ENCODE measurements at regions not wholly inside any gene's neighbourhood (a gene's known extent, or its start where the extent isn't known, plus 50 kb on each side); places are given as distances from the start of the nearest gene placed in this dataset.
"Not testable (repeated sequence)": the region's sequence is repeated elsewhere in the genome, so short reads cannot be mapped to it uniquely, and the experiment has no call there.

GRCh38 chrX:39484159-39485068, 613.3 kb downstream of the BCOR start:
- no peak for DNase-seq (ENCODE audit: extremely low read depth, low read depth, low spot score)

- DNase-seq (ENCODE audit: extremely low read depth, low read depth, low spot score): no peak
These were observed 610.4 kb downstream of the BCOR start for GRCh38 chrX:39487166-39487968.

- no peak for DNase-seq (ENCODE audit: extremely low read depth, low read depth, low spot score)
These were observed 609.8 kb downstream of the BCOR start for GRCh38 chrX:39487969-39488330.

- DNase-seq (ENCODE audit: extremely low read depth, low read depth, low spot score): no peak
These were observed 606.0 kb downstream of the BCOR start for GRCh38 chrX:39491548-39492297.

- no peak for DNase-seq (ENCODE audit: extremely low read depth, low read depth, low spot score)
These were observed 605.1 kb downstream of the BCOR start for GRCh38 chrX:39492497-39493162.

GRCh38 chrX:39493168-39493567, 604.6 kb downstream of the BCOR start:
- no peak for DNase-seq (ENCODE audit: extremely low read depth, low read depth, low spot score)

- not testable (repeated sequence) for DNase-seq (ENCODE audit: extremely low read depth, low read depth, low spot score)
These were observed 600.6 kb downstream of the BCOR start for GRCh38 chrX:39497117-39497516.

GRCh38 chrX:39497702-39498265, 600.0 kb downstream of the BCOR start:
- DNase-seq (ENCODE audit: extremely low read depth, low read depth, low spot score): no peak

- DNase-seq (ENCODE audit: extremely low read depth, low read depth, low spot score): no peak
These were observed 597.8 kb downstream of the BCOR start for GRCh38 chrX:39499996-39500395.

GRCh38 chrX:39501822-39502221, 595.9 kb downstream of the BCOR start:
- DNase-seq (ENCODE audit: extremely low read depth, low read depth, low spot score): no peak

- DNase-seq (ENCODE audit: extremely low read depth, low read depth, low spot score): no peak
These were observed 595.3 kb downstream of the BCOR start for GRCh38 chrX:39502486-39502885.

- DNase-seq (ENCODE audit: extremely low read depth, low read depth, low spot score): no peak
These were observed 593.5 kb downstream of the BCOR start for GRCh38 chrX:39504227-39504626.

GRCh38 chrX:39504850-39505259, 592.9 kb downstream of the BCOR start:
- no peak for DNase-seq (ENCODE audit: extremely low read depth, low read depth, low spot score)

GRCh38 chrX:39506131-39506530, 591.6 kb downstream of the BCOR start:
- DNase-seq (ENCODE audit: extremely low read depth, low read depth, low spot score): no peak

- DNase-seq (ENCODE audit: extremely low read depth, low read depth, low spot score): no peak
These were observed 590.7 kb downstream of the BCOR start for GRCh38 chrX:39507034-39507433.

GRCh38 chrX:39507617-39508299, 590.0 kb downstream of the BCOR start:
- DNase-seq (ENCODE audit: extremely low read depth, low read depth, low spot score): no peak

- no peak for DNase-seq (ENCODE audit: extremely low read depth, low read depth, low spot score)
These were observed 589.5 kb downstream of the BCOR start for GRCh38 chrX:39508300-39508692.

- no peak for DNase-seq (ENCODE audit: extremely low read depth, low read depth, low spot score)
These were observed 588.6 kb downstream of the BCOR start for GRCh38 chrX:39509157-39509556.

- no peak for DNase-seq (ENCODE audit: extremely low read depth, low read depth, low spot score)
These were observed 583.9 kb downstream of the BCOR start for GRCh38 chrX:39513836-39514235.

GRCh38 chrX:39514801-39515200, 583.0 kb downstream of the BCOR start:
- no peak for DNase-seq (ENCODE audit: extremely low read depth, low read depth, low spot score)

All from glomerular endothelial cell (primary cell).